Trophoblast cell (in vitro differentiated cells and primary cell): ENCODE measurements at regions not wholly inside any gene's neighbourhood (a gene's known extent, or its start where the extent isn't known, plus 50 kb on each side); places are given as distances from the start of the nearest gene placed in this dataset.

Experiments
- DNase-seq, 2 donors: peaks; one replicate each; pipeline ENCODE4 v3.0.0-alpha.2; 2016
- H2AFZ ChIP-seq: 2 replicates; pipeline ENCODE4 v1.6.1; 2013; ENCODE audit warnings: low read length, moderate library complexity, mild to moderate bottlenecking; ENCODE audit not compliant: insufficient read depth, poor library complexity
- H2AK5ac ChIP-seq: 2 replicates; pipeline ENCODE4 v1.6.1; 2013; ENCODE audit warnings: mild to moderate bottlenecking, low read length
- H2BK120ac ChIP-seq: 2 replicates; pipeline ENCODE4 v1.6.1; 2013; ENCODE audit warnings: low read length, mild to moderate bottlenecking, moderate library complexity; ENCODE audit not compliant: insufficient read depth, poor library complexity
- H2BK12ac ChIP-seq: 2 replicates; pipeline ENCODE4 v1.6.1; 2013; ENCODE audit warnings: mild to moderate bottlenecking, low read length, moderate library complexity
- H2BK5ac ChIP-seq: 2 replicates; pipeline ENCODE4 v1.6.1; 2013; ENCODE audit warnings: low read length, low read depth, moderate library complexity, mild to moderate bottlenecking; ENCODE audit not compliant: poor library complexity
- H3K14ac ChIP-seq: 2 replicates; pipeline ENCODE4 v1.6.1; 2013; ENCODE audit warnings: mild to moderate bottlenecking, low read length
- H3K18ac ChIP-seq: 2 replicates; pipeline ENCODE4 v1.6.1; 2013; ENCODE audit warnings: mild to moderate bottlenecking, low read length
- H3K23ac ChIP-seq: 2 replicates; pipeline ENCODE4 v1.6.1; 2013; ENCODE audit warnings: low read length
- H3K27ac ChIP-seq: 2 replicates; pipeline ENCODE4 v1.5.1; 2013; ENCODE audit warnings: low read depth, mild to moderate bottlenecking, inconsistent platforms, low read length, moderate library complexity
- H3K27me3 ChIP-seq: 2 replicates; pipeline ENCODE4 v1.6.1; 2013; ENCODE audit warnings: inconsistent platforms, mild to moderate bottlenecking, low read length, moderate library complexity; ENCODE audit not compliant: insufficient read depth
- H3K36me3 ChIP-seq, 2 experiments: 1 replicate in 1 of 2; 2 replicates in 1 of 2; pipeline ENCODE4 v1.6.1; 2013; ENCODE audit warnings: low read length in 2 of 2, mild to moderate bottlenecking in 2 of 2, moderate library complexity in 1 of 2; ENCODE audit not compliant: insufficient read depth in 2 of 2, control insufficient read depth in 1 of 2
- H3K4ac ChIP-seq: 2 replicates; pipeline ENCODE4 v1.6.1; 2013; ENCODE audit warnings: low read depth, mild to moderate bottlenecking, low read length, moderate library complexity
- H3K4me1 ChIP-seq, 2 experiments: 1 replicate in 1 of 2; 2 replicates in 1 of 2; pipeline ENCODE4 v1.6.1; 2013; ENCODE audit warnings: low read length in 2 of 2, mild to moderate bottlenecking in 2 of 2, moderate library complexity in 1 of 2; ENCODE audit not compliant: insufficient read depth in 2 of 2, control insufficient read depth in 1 of 2
- H3K4me2 ChIP-seq: 2 replicates; pipeline ENCODE4 v1.6.1; 2013; ENCODE audit warnings: inconsistent platforms, mild to moderate bottlenecking, low read length, moderate library complexity
- H3K4me3 ChIP-seq: 2 replicates; pipeline ENCODE4 v1.5.1; 2013; ENCODE audit warnings: mild to moderate bottlenecking, low read depth, low read length, inconsistent platforms
- H3K79me1 ChIP-seq: one replicate; pipeline ENCODE4 v1.6.1; 2013; ENCODE audit warnings: low read length
- H3K79me2 ChIP-seq: 2 replicates; pipeline ENCODE4 v1.6.1; 2013; ENCODE audit warnings: low read length, mild to moderate bottlenecking; ENCODE audit not compliant: control insufficient read depth, insufficient read depth, poor library complexity
- H3K9ac ChIP-seq: 2 replicates; pipeline ENCODE4 v1.6.1; 2013; ENCODE audit warnings: mild to moderate bottlenecking, low read length
- H3K9me3 ChIP-seq: 2 replicates; pipeline ENCODE4 v1.6.1; 2013; ENCODE audit warnings: low read depth, mild to moderate bottlenecking, control low read depth, inconsistent platforms, low read length; ENCODE audit not compliant: insufficient read depth
- H4K12ac ChIP-seq: 2 replicates; pipeline ENCODE4 v1.6.1; 2013; ENCODE audit warnings: low read depth, mild to moderate bottlenecking, low read length, moderate library complexity
- H4K8ac ChIP-seq: 2 replicates; pipeline ENCODE4 v1.6.1; 2013; ENCODE audit warnings: low read depth, mild to moderate bottlenecking, low read length, moderate library complexity
- H4K91ac ChIP-seq: one replicate; pipeline ENCODE4 v1.6.1; 2013; ENCODE audit warnings: low read depth, mild to moderate bottlenecking, low read length, moderate library complexity
- WGBS: extraction: QIAGEN DNeasy Blood & Tissue Kit; methylation state at CpG from one replicate; pipeline ENCODE4 v1.1.7; 2013; ENCODE audit warnings: missing lambda C conversion rate; ENCODE audit not compliant: insufficient read length, insufficient coverage; ENCODE audit errors: extremely low coverage; 5-methylcytosine and 5-hydroxymethylcytosine counted together

GRCh38 chr14:34072921-34073320 lies 122.0 kb upstream of the EGLN3 start:
- Histone ChIP-seq H4K91ac (no peak overlapping the region), H2BK12ac (no peak overlapping the region), H3K79me2 (no peaks in the 10 kb centered on the region), H4K8ac (no peak overlapping the region), H4K12ac (no peak overlapping the region), H2BK120ac (no peak overlapping the region), H3K36me3 (no peaks in the 10 kb centered on the region), H3K4me2 (no peak overlapping the region), H3K9ac (no peak overlapping the region), H2AFZ (no peak overlapping the region), H3K4me3 (no peak overlapping the region), H3K18ac (no peak overlapping the region), H3K4ac (no peak overlapping the region), H3K27ac (no peak overlapping the region), H3K9me3 (no peaks in the 10 kb centered on the region), H3K79me1 (no peaks in the 10 kb centered on the region), H3K23ac (no peak overlapping the region), H2AK5ac (no peak overlapping the region), H3K4me1 (no peaks in the 10 kb centered on the region), H3K14ac (no peak overlapping the region), H3K27me3 (no peaks in the 10 kb centered on the region), H2BK5ac (no peak overlapping the region)
- no peak for DNase-seq
- no CpG with 5 or more reads among the region's 1 CpG for WGBS

- no peak overlapping the region for H4K12ac ChIP-seq
- no peak overlapping the region for H2AK5ac ChIP-seq
- no peaks in the 10 kb centered on the region for H3K36me3 ChIP-seq
- no peak overlapping the region for H3K4ac ChIP-seq
- H3K14ac ChIP-seq: no peak overlapping the region
- H4K8ac ChIP-seq: no peak overlapping the region
- H3K4me3 ChIP-seq: no peak overlapping the region
- DNase-seq: no peak
- H3K79me2 ChIP-seq: no peaks in the 10 kb centered on the region
- no peak overlapping the region for H2BK12ac ChIP-seq
- H2BK5ac ChIP-seq: no peak overlapping the region
- H3K18ac ChIP-seq: no peak overlapping the region
- no peaks in the 10 kb centered on the region for H3K4me1 ChIP-seq
- H3K79me1 ChIP-seq: no peaks in the 10 kb centered on the region
- H3K4me2 ChIP-seq: no peak overlapping the region
- WGBS: no CpG with 5 or more reads among the region's 3 CpGs
- H4K91ac ChIP-seq: no peak overlapping the region
- H3K27me3 ChIP-seq: no peaks in the 10 kb centered on the region
- H2BK120ac ChIP-seq: no peak overlapping the region
- H3K23ac ChIP-seq: no peak overlapping the region
- H2AFZ ChIP-seq: no peak overlapping the region
- no peaks in the 10 kb centered on the region for H3K9me3 ChIP-seq
- no peak overlapping the region for H3K27ac ChIP-seq
- no peak overlapping the region for H3K9ac ChIP-seq
Observed at GRCh38 chr14:34072401-34072800, 121.5 kb upstream of the EGLN3 start.

- H4K8ac ChIP-seq: no peak overlapping the region
- no peak overlapping the region for H4K91ac ChIP-seq
- no peak overlapping the region for H3K9ac ChIP-seq
- H3K4me2 ChIP-seq: no peak overlapping the region
- H3K79me1 ChIP-seq: no peaks in the 10 kb centered on the region
- no peak for DNase-seq
- H3K9me3 ChIP-seq: no peaks in the 10 kb centered on the region
- no peak overlapping the region for H2BK5ac ChIP-seq
- no peaks in the 10 kb centered on the region for H3K36me3 ChIP-seq
- H3K79me2 ChIP-seq: no peaks in the 10 kb centered on the region
- no peaks in the 10 kb centered on the region for H3K4me1 ChIP-seq
- no peak overlapping the region for H3K14ac ChIP-seq
- H3K4ac ChIP-seq: no peak overlapping the region
- no peak overlapping the region for H4K12ac ChIP-seq
- H2AFZ ChIP-seq: no peak overlapping the region
- WGBS: no CpG with 5 or more reads among the region's 3 CpGs
- H3K4me3 ChIP-seq: no peak overlapping the region
- H2BK120ac ChIP-seq: no peak overlapping the region
- H2BK12ac ChIP-seq: no peak overlapping the region
- no peak overlapping the region for H2AK5ac ChIP-seq
- no peak overlapping the region for H3K27ac ChIP-seq
- H3K27me3 ChIP-seq: no peaks in the 10 kb centered on the region
- no peak overlapping the region for H3K18ac ChIP-seq
- no peak overlapping the region for H3K23ac ChIP-seq
Observed at GRCh38 chr14:34070917-34071407, 120.1 kb upstream of the EGLN3 start.

- Histone ChIP-seq H3K36me3 (no peaks in the 10 kb centered on the region), H3K79me2 (no peaks in the 10 kb centered on the region), H2BK5ac (no peak overlapping the region), H3K79me1 (no peaks in the 10 kb centered on the region), H3K9me3 (no peaks in the 10 kb centered on the region), H3K27ac (no peak overlapping the region), H3K27me3 (no peaks in the 10 kb centered on the region), H4K8ac (no peak overlapping the region), H2BK120ac (no peak overlapping the region), H3K23ac (no peak overlapping the region), H4K91ac (no peak overlapping the region), H3K9ac (no peak overlapping the region), H3K4me1 (no peaks in the 10 kb centered on the region), H2BK12ac (no peak overlapping the region), H4K12ac (no peak overlapping the region), H2AK5ac (no peak overlapping the region), H3K4me2 (no peak overlapping the region), H3K4me3 (no peak overlapping the region), H3K14ac (no peak overlapping the region), H3K18ac (no peak overlapping the region), H3K4ac (no peak overlapping the region), H2AFZ (no peak overlapping the region)
- DNase-seq: no peak
- no CpG with 5 or more reads among the region's 3 CpGs for WGBS
Observed at GRCh38 chr14:34069854-34070582, 119.1 kb upstream of the EGLN3 start.
